ENCODE measurements at regions not wholly inside any gene's neighbourhood (a gene's known extent, or its start where the extent isn't known, plus 50 kb on each side); places are given as distances from the start of the nearest gene placed in this dataset.

GRCh38 chr7:17595546-17595945 is 297.1 kb downstream of the AHR start:
- Histone ChIP-seq H3K36me3 (no peaks in the 10 kb centered on the region), H3K4me3 (no peak overlapping the region), H3K27ac (no peak overlapping the region), H3K9me3 (no peaks in the 10 kb centered on the region), H3K4me1 (peaks cover 0 to 10% (median 2%) of the 10 kb centered on the region in 4 donors), H3K27me3 (no peaks in the 10 kb centered on the region)
- TF ChIP-seq, protein P1, sequence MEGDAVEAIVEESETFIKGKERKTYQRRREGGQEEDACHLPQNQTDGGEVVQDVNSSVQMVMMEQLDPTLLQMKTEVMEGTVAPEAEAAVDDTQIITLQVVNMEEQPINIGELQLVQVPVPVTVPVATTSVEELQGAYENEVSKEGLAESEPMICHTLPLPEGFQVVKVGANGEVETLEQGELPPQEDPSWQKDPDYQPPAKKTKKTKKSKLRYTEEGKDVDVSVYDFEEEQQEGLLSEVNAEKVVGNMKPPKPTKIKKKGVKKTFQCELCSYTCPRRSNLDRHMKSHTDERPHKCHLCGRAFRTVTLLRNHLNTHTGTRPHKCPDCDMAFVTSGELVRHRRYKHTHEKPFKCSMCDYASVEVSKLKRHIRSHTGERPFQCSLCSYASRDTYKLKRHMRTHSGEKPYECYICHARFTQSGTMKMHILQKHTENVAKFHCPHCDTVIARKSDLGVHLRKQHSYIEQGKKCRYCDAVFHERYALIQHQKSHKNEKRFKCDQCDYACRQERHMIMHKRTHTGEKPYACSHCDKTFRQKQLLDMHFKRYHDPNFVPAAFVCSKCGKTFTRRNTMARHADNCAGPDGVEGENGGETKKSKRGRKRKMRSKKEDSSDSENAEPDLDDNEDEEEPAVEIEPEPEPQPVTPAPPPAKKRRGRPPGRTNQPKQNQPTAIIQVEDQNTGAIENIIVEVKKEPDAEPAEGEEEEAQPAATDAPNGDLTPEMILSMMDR (IDR thresholded peaks at IDR 0.05), result no peak
- DNase-seq, result no peak
- intact Hi-C loops (cut with DNase I; ENCODE audit: low total_unique reads), result no loop called here

- Histone ChIP-seq H3K9me3 (no peaks in the 10 kb centered on the region), H3K27me3 (no peaks in the 10 kb centered on the region), H3K4me3 (no peak overlapping the region), H3K36me3 (no peaks in the 10 kb centered on the region), H3K4me1 (peaks cover 0 to 17% (median 3%) of the 10 kb centered on the region in 4 donors), H3K27ac (no peak overlapping the region)
- TF ChIP-seq, protein P1 (IDR thresholded peaks at IDR 0.05), result no peak
- intact Hi-C loops (cut with DNase I; ENCODE audit: low total_unique reads), result no loop called here
- no peak for DNase-seq
Measured at GRCh38 chr7:17598305-17598704, 299.9 kb downstream of the AHR start.

- intact Hi-C loops (cut with DNase I; ENCODE audit: low total_unique reads), result no loop called here
- Histone ChIP-seq H3K27me3 (no peaks in the 10 kb centered on the region), H3K36me3 (no peaks in the 10 kb centered on the region), H3K9me3 (no peaks in the 10 kb centered on the region), H3K4me3 (no peak overlapping the region), H3K4me1 (peaks cover 0 to 17% (median 3%) of the 10 kb centered on the region in 4 donors), H3K27ac (no peak overlapping the region)
- TF ChIP-seq, protein P1 (IDR thresholded peaks at IDR 0.05), result no peak
- DNase-seq, result no peak
Measured at GRCh38 chr7:17598846-17599245, 300.4 kb downstream of the AHR start.

- Histone ChIP-seq H3K36me3 (no peaks in the 10 kb centered on the region), H3K4me3 (no peak overlapping the region), H3K27ac (no peak overlapping the region), H3K27me3 (no peaks in the 10 kb centered on the region), H3K4me1 (peaks cover 0 to 17% (median 3%) of the 10 kb centered on the region in 4 donors), H3K9me3 (no peaks in the 10 kb centered on the region)
- no peak for DNase-seq
- TF ChIP-seq, protein P1 (IDR thresholded peaks at IDR 0.05), result no peak
- intact Hi-C loops (cut with DNase I; ENCODE audit: low total_unique reads), result no loop called here
Measured at GRCh38 chr7:17599733-17600339, 301.4 kb downstream of the AHR start.

DNA sequence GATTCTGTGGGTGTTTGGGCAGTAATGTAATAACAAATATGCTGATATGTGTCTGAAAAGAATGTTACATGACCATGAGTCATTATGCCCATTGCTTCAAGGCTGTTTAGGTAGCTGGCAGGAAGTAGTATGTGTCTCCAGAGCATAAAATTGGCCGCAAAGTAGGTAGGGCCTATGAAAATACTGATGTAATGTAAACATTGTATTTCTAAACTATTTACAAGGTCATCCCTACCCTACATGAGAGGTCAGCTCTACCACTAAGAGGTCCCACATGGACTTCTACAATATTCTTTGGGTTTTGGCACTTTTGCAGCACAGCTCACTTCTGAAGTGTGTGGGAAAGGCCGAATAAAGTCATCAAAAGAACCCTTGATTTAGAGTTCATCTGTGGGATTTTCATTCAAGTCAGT is 301.9 kb downstream of the AHR start:
- intact Hi-C loops (cut with DNase I; ENCODE audit: low total_unique reads), result no loop called here
- Histone ChIP-seq H3K4me3 (no peak overlapping the region), H3K27ac (no peak overlapping the region), H3K4me1 (peaks cover 0 to 17% (median 3%) of the 10 kb centered on the region in 4 donors), H3K9me3 (no peaks in the 10 kb centered on the region), H3K27me3 (no peaks in the 10 kb centered on the region), H3K36me3 (no peaks in the 10 kb centered on the region)
- TF ChIP-seq, protein P1 (IDR thresholded peaks at IDR 0.05), result no peak
- DNase-seq, result no peak

- no peak overlapping the region for H3K4me3 ChIP-seq
- peaks cover 0 to 17% (median 3%) of the 10 kb centered on the region in 4 donors for H3K4me1 ChIP-seq
- H3K9me3 ChIP-seq, result no peaks in the 10 kb centered on the region
- TF ChIP-seq, protein P1 (IDR thresholded peaks at IDR 0.05), result no peak
- no peak overlapping the region for H3K27ac ChIP-seq
- no peaks in the 10 kb centered on the region for H3K36me3 ChIP-seq
- intact Hi-C loops (cut with DNase I; ENCODE audit: low total_unique reads), result no loop called here
- no peaks in the 10 kb centered on the region for H3K27me3 ChIP-seq
- no peak for DNase-seq
Measured at GRCh38 chr7:17601921-17602320, 303.5 kb downstream of the AHR start.

Measured in tibial artery (tissue), 4 donors.